ENCODE measurements at regions not wholly inside any gene's neighbourhood (a gene's known extent, or its start where the extent isn't known, plus 50 kb on each side); places are given as distances from the start of the nearest gene placed in this dataset.

- TF ChIP-seq CEBPZ (IDR thresholded peaks at IDR 0.05; ENCODE audit: low read depth, low read length) (no peak), GABPA (IDR thresholded peaks at IDR 0.05; ENCODE audit: low read depth) (no peak), RFX5 (IDR thresholded peaks at IDR 0.05; ENCODE audit: low read depth, low read length) (no peak), DPF2 (IDR thresholded peaks at IDR 0.05) (no peak)
Observed at GRCh38 chr2:120945832-120946499, 210.3 kb downstream of the GLI2 start (continued).

- H3K4me3 ChIP-seq, result no peak overlapping the region
- ChIA-PET CTCF (no interaction called here), POLR2A (no interaction called here), SMC1A (ENCODE audit: uncharacterized antibody, unreplicated experiment) (no interaction called here), RAD21 (ENCODE audit: unreplicated experiment) (no interaction called here)
- no peak overlapping the region for H2AFZ ChIP-seq (ENCODE audit: control insufficient read depth, low read depth, low read length)
- WGBS (ENCODE audit: insufficient coverage, insufficient replicate concordance, low lambda C conversion rate, missing lambda C conversion rate), result 31% methylated on average over 5 of the region's 5 CpGs
- in situ Hi-C loops (cut with MboI), result no loop called here
- BruUV-seq (replicated peaks), result no TSS peak
- H4K20me1 ChIP-seq (ENCODE audit: control insufficient read depth, insufficient read depth), result no peaks in the 10 kb centered on the region; the same call in 1 of the 2 replicates
- H3K79me2 ChIP-seq (ENCODE audit: control insufficient read depth, insufficient read depth, low read length), result no peaks in the 10 kb centered on the region
- no peak overlapping the region for H3K27ac ChIP-seq (ENCODE audit: control insufficient read depth, insufficient read depth)
- H3K4me2 ChIP-seq (ENCODE audit: control insufficient read depth, insufficient read depth), result no peak overlapping the region
- DNase-seq (ENCODE audit: low read depth, low spot score) (no peak), ATAC-seq (no peak), FAIRE-seq (no peak)
- H3K36me3 ChIP-seq (ENCODE audit: control insufficient read depth in 2 of 2, insufficient read depth in 2 of 2, low read length in 1 of 2), result no peaks in the 10 kb centered on the region
- H3K4me1 ChIP-seq (ENCODE audit: control insufficient read depth, insufficient read depth, low read length), result no peaks in the 10 kb centered on the region
- H3K27me3 ChIP-seq (replicated peaks in 1 of 2; ENCODE audit: control insufficient read depth in 2 of 2, insufficient read depth in 2 of 2, low read length in 1 of 2), result no peaks in the 10 kb centered on the region; a peak in 1 of 4 replicates
- H3K9ac ChIP-seq (ENCODE audit: control insufficient read depth, insufficient read depth, low read length), result no peak overlapping the region
- intact Hi-C loops (cut with micrococcal nuclease; ENCODE audit: unreplicated experiment), result loop anchor here (5.0 kb wide), 1 partner anchor 250 kb away; no protein-coding TSS in a partner anchor
- no peaks in the 10 kb centered on the region for H3K9me3 ChIP-seq (replicated peaks; ENCODE audit: control insufficient read depth, insufficient read depth, low read length)
- no peak for TF ChIP-seq YBX1 (IDR thresholded peaks at IDR 0.05)
- no peak for TF ChIP-seq SMARCA5 (IDR thresholded peaks at IDR 0.05)
- no peak for TF ChIP-seq ZNF622 (IDR thresholded peaks at IDR 0.05)
- TF ChIP-seq ATF2 (IDR thresholded peaks at IDR 0.05; ENCODE audit: low read length), result no peak
- no peak for TF ChIP-seq RB1 (IDR thresholded peaks at IDR 0.05; ENCODE audit: borderline replicate concordance)
- no peak for TF ChIP-seq PAX5 (IDR thresholded peaks at IDR 0.05; ENCODE audit: borderline replicate concordance, low read depth, low read length)
- TF ChIP-seq MYC (IDR thresholded peaks at IDR 0.05; ENCODE audit: insufficient read depth, insufficient read length, insufficient replicate concordance, low read length, severe bottlenecking), result no peak
- no peak for TF ChIP-seq MLLT1 (IDR thresholded peaks at IDR 0.05)
- no peak for TF ChIP-seq BCL3 (IDR thresholded peaks at IDR 0.05; ENCODE audit: borderline replicate concordance, insufficient read depth, low read depth, low read length, poor library complexity, severe bottlenecking)
- TF ChIP-seq JUNB (IDR thresholded peaks at IDR 0.05), result no peak
- TF ChIP-seq YY1 (IDR thresholded peaks at IDR 0.05; ENCODE audit: low read depth, low read length), result no peak
Observed at GRCh38 chr2:120947327-120947726, 211.7 kb downstream of the GLI2 start.
